ENCODE measurements at regions not wholly inside any gene's neighbourhood (a gene's known extent, or its start where the extent isn't known, plus 50 kb on each side); places are given as distances from the start of the nearest gene placed in this dataset.

DNA sequence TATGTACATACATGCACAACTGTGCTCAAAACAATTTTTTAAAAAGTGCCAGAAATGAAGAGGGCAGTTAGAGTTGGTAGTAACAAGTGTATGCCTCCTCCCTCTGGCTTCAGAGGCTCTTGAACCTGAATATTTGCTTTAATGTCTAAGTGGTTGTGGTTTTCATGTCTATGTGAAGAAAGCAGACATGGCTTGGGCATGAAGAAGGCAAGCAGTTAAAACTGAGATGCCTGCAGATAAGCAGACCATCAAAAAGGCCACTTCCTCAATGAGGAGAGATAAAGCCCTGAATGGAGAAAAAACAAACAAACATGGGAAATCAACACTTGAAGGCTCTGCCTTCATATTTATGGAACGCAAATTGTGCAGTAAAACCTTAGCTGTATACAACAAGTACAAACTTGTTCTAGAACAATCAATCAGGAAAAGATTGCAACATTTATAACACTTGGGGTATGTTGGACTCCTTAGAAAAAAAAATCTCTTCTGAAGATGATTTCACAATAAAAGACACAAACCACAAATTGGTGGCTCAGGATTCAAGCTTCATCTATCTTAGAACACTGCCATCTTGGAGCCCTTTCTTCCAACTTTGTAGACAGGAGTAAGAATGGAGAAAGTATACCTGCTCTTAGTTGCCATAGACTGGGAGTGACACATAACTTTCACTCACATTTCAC is 52.7 kb upstream of the PLA2G4A start:
- DNase-seq (no peak), ATAC-seq (ENCODE audit: poor library complexity) (no peak)
- no peak overlapping the region for H3K4me3 ChIP-seq (ENCODE audit: low read length)
- H3K4me1 ChIP-seq (ENCODE audit: insufficient read depth, low read length) = no peaks in the 10 kb centered on the region
- intact Hi-C loops (cut with DNase I, micrococcal nuclease) = no loop called here
- no peaks in the 10 kb centered on the region for H3K27me3 ChIP-seq (ENCODE audit: control insufficient read depth in 1 of 2, insufficient read depth in 2 of 2, low read length in 2 of 2)
- POLR2A ChIA-PET = no interaction called here
- Mint-ChIP-seq H3K27ac (no peak overlapping the region), H3K4me1 (ENCODE audit: low read depth) (no peaks in the 10 kb centered on the region), H3K36me3 (ENCODE audit: low read depth) (no peaks in the 10 kb centered on the region), H3K4me3 (no peak overlapping the region), H3K9me3 (no peaks in the 10 kb centered on the region), H3K27me3 (peaks cover 14% of the 10 kb centered on the region)
- H3K36me3 ChIP-seq (ENCODE audit: insufficient read depth, low read length) = no peaks in the 10 kb centered on the region
- TF ChIP-seq, protein P1, sequence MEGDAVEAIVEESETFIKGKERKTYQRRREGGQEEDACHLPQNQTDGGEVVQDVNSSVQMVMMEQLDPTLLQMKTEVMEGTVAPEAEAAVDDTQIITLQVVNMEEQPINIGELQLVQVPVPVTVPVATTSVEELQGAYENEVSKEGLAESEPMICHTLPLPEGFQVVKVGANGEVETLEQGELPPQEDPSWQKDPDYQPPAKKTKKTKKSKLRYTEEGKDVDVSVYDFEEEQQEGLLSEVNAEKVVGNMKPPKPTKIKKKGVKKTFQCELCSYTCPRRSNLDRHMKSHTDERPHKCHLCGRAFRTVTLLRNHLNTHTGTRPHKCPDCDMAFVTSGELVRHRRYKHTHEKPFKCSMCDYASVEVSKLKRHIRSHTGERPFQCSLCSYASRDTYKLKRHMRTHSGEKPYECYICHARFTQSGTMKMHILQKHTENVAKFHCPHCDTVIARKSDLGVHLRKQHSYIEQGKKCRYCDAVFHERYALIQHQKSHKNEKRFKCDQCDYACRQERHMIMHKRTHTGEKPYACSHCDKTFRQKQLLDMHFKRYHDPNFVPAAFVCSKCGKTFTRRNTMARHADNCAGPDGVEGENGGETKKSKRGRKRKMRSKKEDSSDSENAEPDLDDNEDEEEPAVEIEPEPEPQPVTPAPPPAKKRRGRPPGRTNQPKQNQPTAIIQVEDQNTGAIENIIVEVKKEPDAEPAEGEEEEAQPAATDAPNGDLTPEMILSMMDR (IDR thresholded peaks at IDR 0.05) = no peak
- CTCF ChIA-PET = no interaction called here
- H3K27ac ChIP-seq (ENCODE audit: low read depth in 1 of 2, low read length in 2 of 2) = no peak overlapping the region
- H3K9me3 ChIP-seq (ENCODE audit: control insufficient read depth in 1 of 2, insufficient read depth in 1 of 2, low read length in 2 of 2) = no peaks in the 10 kb centered on the region

DNA sequence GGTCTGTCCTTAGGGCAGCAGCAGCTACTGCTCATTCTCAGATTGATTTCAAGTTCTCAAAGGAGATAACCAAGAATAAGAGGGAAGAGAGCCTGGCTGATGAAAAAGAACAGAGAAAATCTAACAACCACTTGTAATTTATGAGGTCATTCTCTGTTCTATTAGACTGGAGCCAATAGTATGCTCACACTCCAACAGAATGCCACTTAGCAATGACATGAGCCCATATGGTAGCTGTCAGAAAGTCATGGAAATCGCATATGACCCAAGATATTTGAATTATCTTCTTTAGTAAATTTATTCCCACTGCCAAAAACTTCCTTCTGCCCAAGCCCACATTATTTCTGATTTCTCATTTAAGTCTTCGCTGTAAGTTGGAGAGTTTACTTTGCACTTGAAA is 53.7 kb upstream of the PLA2G4A start:
- Mint-ChIP-seq H3K4me1 (ENCODE audit: low read depth) (no peaks in the 10 kb centered on the region), H3K36me3 (ENCODE audit: low read depth) (no peaks in the 10 kb centered on the region), H3K27me3 (peaks cover 11% of the 10 kb centered on the region), H3K4me3 (no peak overlapping the region), H3K9me3 (no peaks in the 10 kb centered on the region), H3K27ac (no peak overlapping the region)
- Histone ChIP-seq H3K36me3 (ENCODE audit: insufficient read depth, low read length) (no peaks in the 10 kb centered on the region), H3K9me3 (ENCODE audit: control insufficient read depth in 1 of 2, insufficient read depth in 1 of 2, low read length in 2 of 2) (no peaks in the 10 kb centered on the region), H3K4me3 (ENCODE audit: low read length) (no peak overlapping the region), H3K4me1 (ENCODE audit: insufficient read depth, low read length) (no peaks in the 10 kb centered on the region), H3K27ac (ENCODE audit: low read depth in 1 of 2, low read length in 2 of 2) (no peak overlapping the region), H3K27me3 (ENCODE audit: control insufficient read depth in 1 of 2, insufficient read depth in 2 of 2, low read length in 2 of 2) (no peaks in the 10 kb centered on the region)
- ChIA-PET POLR2A (no interaction called here), CTCF (no interaction called here)
- ATAC-seq (ENCODE audit: poor library complexity) (no peak), DNase-seq (no peak)
- TF ChIP-seq, protein P1 (IDR thresholded peaks at IDR 0.05) = no peak
- intact Hi-C loops (cut with DNase I, micrococcal nuclease) = no loop called here

DNA sequence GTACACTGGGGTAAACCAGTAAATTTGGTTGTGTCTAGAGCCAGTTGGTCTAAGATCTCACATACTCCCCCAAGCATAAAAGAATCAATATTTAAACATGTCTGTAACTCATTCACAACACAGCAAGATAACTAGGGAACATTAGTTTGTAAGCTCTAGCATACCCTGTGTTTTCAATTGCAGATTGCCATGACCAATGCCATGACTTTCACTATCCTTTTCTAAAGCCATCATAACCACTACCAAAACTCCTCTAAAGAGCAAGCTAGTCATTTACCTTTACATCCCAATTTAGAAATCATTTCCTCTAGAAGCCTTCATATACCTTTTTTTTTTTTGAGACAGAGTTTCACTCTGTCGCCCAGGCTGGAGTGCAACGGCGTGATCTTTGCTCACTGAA is 56.5 kb upstream of the PLA2G4A start:
- H3K4me3 ChIP-seq (ENCODE audit: low read length) = no peak overlapping the region
- CTCF ChIA-PET = no interaction called here
- H3K36me3 Mint-ChIP-seq (ENCODE audit: low read depth) = no peaks in the 10 kb centered on the region
- no peaks in the 10 kb centered on the region for H3K4me1 Mint-ChIP-seq (ENCODE audit: low read depth)
- H3K27me3 Mint-ChIP-seq = peaks cover 5% of the 10 kb centered on the region
- no peak for ATAC-seq (ENCODE audit: poor library complexity)
- POLR2A ChIA-PET = no interaction called here
- H3K9me3 Mint-ChIP-seq = no peaks in the 10 kb centered on the region
- H3K4me1 ChIP-seq (ENCODE audit: insufficient read depth, low read length) = no peaks in the 10 kb centered on the region
- H3K27ac ChIP-seq (ENCODE audit: low read depth in 1 of 2, low read length in 2 of 2) = no peak overlapping the region
- no peak overlapping the region for H3K27ac Mint-ChIP-seq
- no peak overlapping the region for H3K4me3 Mint-ChIP-seq
- intact Hi-C loops (cut with DNase I, micrococcal nuclease) = no loop called here
- TF ChIP-seq, protein P1 (IDR thresholded peaks at IDR 0.05) = no peak
- no peak for DNase-seq
- H3K36me3 ChIP-seq (ENCODE audit: insufficient read depth, low read length) = no peaks in the 10 kb centered on the region
- no peaks in the 10 kb centered on the region for H3K27me3 ChIP-seq (ENCODE audit: control insufficient read depth in 1 of 2, insufficient read depth in 2 of 2, low read length in 2 of 2)
- H3K9me3 ChIP-seq (ENCODE audit: control insufficient read depth in 1 of 2, insufficient read depth in 1 of 2, low read length in 2 of 2) = no peaks in the 10 kb centered on the region

All from CD4-positive, alpha-beta T cell (primary cell).